MM.1S (cell line): ENCODE measurements at regions not wholly inside any gene's neighbourhood (a gene's known extent, or its start where the extent isn't known, plus 50 kb on each side); places are given as distances from the start of the nearest gene placed in this dataset.

Experiments
- DNase-seq: peaks from one replicate; pipeline ENCODE4 v3.0.0-alpha.2; 2015
- H2AFZ ChIP-seq: fragments of 300-600 bp; sonication (generic); 2 replicates; pipeline ENCODE4 v1.6.0; 2016; ENCODE audit warnings: antibody characterized with exemption, low read length
- H3F3A ChIP-seq: fragments of 300-600 bp; sonication (generic); 2 replicates; pipeline ENCODE4 v1.6.1; 2016; ENCODE audit warnings: mild to moderate bottlenecking, antibody characterized with exemption, low read length, moderate library complexity, mixed read lengths; ENCODE audit not compliant: insufficient read depth
- H3K27ac ChIP-seq: fragments of 300-600 bp; sonication (generic); 2 replicates; pipeline ENCODE4 v1.5.1; 2016; ENCODE audit warnings: mild to moderate bottlenecking, low read length
- H3K27me3 ChIP-seq: fragments of 300-600 bp; sonication (generic); replicated peaks from 2 replicates; pipeline ENCODE4 v1.6.0; 2016; ENCODE audit warnings: low read length; ENCODE audit not compliant: insufficient read depth
- H3K36me3 ChIP-seq: fragments of 300-600 bp; sonication (generic); replicated peaks from 2 replicates; pipeline ENCODE4 v1.6.1; 2016; ENCODE audit warnings: mild to moderate bottlenecking, low read length, mixed read lengths; ENCODE audit not compliant: insufficient read depth
- H3K4me1 ChIP-seq: fragments of 300-600 bp; sonication (generic); 2 replicates; pipeline ENCODE4 v1.6.1; 2016; ENCODE audit warnings: low read length, mixed read lengths
- H3K4me2 ChIP-seq: fragments of 300-600 bp; sonication (generic); 2 replicates; pipeline ENCODE4 v1.6.0; 2016; ENCODE audit warnings: low read depth, low read length
- H3K4me3 ChIP-seq: fragments of 300-600 bp; sonication (generic); 2 replicates; pipeline ENCODE4 v1.5.1; 2016; ENCODE audit warnings: low read length, mixed read lengths
- H3K79me2 ChIP-seq: fragments of 300-600 bp; sonication (generic); 2 replicates; pipeline ENCODE4 v1.6.1; 2016; ENCODE audit warnings: mixed run types, low read length, mixed read lengths
- H3K9ac ChIP-seq: fragments of 300-600 bp; sonication (generic); 2 replicates; pipeline ENCODE4 v1.6.1; 2016; ENCODE audit warnings: low read length, mixed read lengths
- H3K9me2 ChIP-seq: fragments of 300-600 bp; sonication (generic); replicated peaks from 2 replicates; pipeline ENCODE4 v1.6.1; 2016; ENCODE audit warnings: mild to moderate bottlenecking, low read length, mixed read lengths; ENCODE audit not compliant: insufficient read depth
- H3K9me3 ChIP-seq: fragments of 300-600 bp; sonication (generic); replicated peaks from 2 replicates; pipeline ENCODE4 v1.6.1; 2016; ENCODE audit warnings: mild to moderate bottlenecking, low read length, mixed read lengths; ENCODE audit not compliant: insufficient read depth
- H4K20me1 ChIP-seq: fragments of 300-600 bp; sonication (generic); 2 replicates; pipeline ENCODE4 v1.6.1; 2016; ENCODE audit warnings: mild to moderate bottlenecking, low read length, moderate library complexity, mixed read lengths; ENCODE audit not compliant: insufficient read depth
- CTCF ChIP-seq: fragments of 300-600 bp; sonication (generic); IDR thresholded peaks from 2 replicates; pipeline ENCODE4 v1.5.1; 2016; ENCODE audit warnings: antibody characterized with exemption, low read length, mixed read lengths
- EZH2 ChIP-seq: fragments of 300-600 bp; sonication (generic); optimal IDR thresholded peaks from 2 replicates; pipeline ENCODE3; 2017; ENCODE audit warnings: low read depth, mild to moderate bottlenecking, antibody characterized with exemption, low read length, mixed read lengths
- EZH2phosphoT487 ChIP-seq: fragments of 300-600 bp; sonication (generic); IDR thresholded peaks from 2 replicates; pipeline ENCODE4 v1.6.1; 2018; ENCODE audit warnings: antibody characterized with exemption, low read length

GRCh38 chr11:129724866-129725265 lies 90.8 kb upstream of the TMEM45B start:
- Histone ChIP-seq H3K27me3 (no peaks in the 10 kb centered on the region), H3K4me1 (no peaks in the 10 kb centered on the region), H4K20me1 (no peaks in the 10 kb centered on the region), H3K9me3 (no peaks in the 10 kb centered on the region), H3K79me2 (no peaks in the 10 kb centered on the region), H3K27ac (no peak overlapping the region), H3K4me2 (no peak overlapping the region), H3K4me3 (no peak overlapping the region), H3K9me2 (no peaks in the 10 kb centered on the region), H3K9ac (no peak overlapping the region), H2AFZ (no peak overlapping the region), H3K36me3 (no peaks in the 10 kb centered on the region), H3F3A (no peaks in the 10 kb centered on the region)
- TF ChIP-seq EZH2, result no peak
- no peak for TF ChIP-seq EZH2phosphoT487
- no peak for TF ChIP-seq CTCF
- DNase-seq, result no peak

- no peaks in the 10 kb centered on the region for H3K79me2 ChIP-seq
- no peaks in the 10 kb centered on the region for H3F3A ChIP-seq
- no peak for DNase-seq
- no peaks in the 10 kb centered on the region for H3K36me3 ChIP-seq
- no peaks in the 10 kb centered on the region for H3K4me1 ChIP-seq
- no peaks in the 10 kb centered on the region for H3K9me2 ChIP-seq
- no peak overlapping the region for H3K9ac ChIP-seq
- no peak for TF ChIP-seq CTCF
- TF ChIP-seq EZH2phosphoT487, result no peak
- no peak for TF ChIP-seq EZH2
- no peaks in the 10 kb centered on the region for H4K20me1 ChIP-seq
- no peak overlapping the region for H3K4me2 ChIP-seq
- no peak overlapping the region for H3K27ac ChIP-seq
- no peaks in the 10 kb centered on the region for H3K9me3 ChIP-seq
- H3K27me3 ChIP-seq, result no peaks in the 10 kb centered on the region
- no peak overlapping the region for H3K4me3 ChIP-seq
- H2AFZ ChIP-seq, result no peak overlapping the region
Observed at GRCh38 chr11:129726179-129726578, 89.5 kb upstream of the TMEM45B start.

DNA sequence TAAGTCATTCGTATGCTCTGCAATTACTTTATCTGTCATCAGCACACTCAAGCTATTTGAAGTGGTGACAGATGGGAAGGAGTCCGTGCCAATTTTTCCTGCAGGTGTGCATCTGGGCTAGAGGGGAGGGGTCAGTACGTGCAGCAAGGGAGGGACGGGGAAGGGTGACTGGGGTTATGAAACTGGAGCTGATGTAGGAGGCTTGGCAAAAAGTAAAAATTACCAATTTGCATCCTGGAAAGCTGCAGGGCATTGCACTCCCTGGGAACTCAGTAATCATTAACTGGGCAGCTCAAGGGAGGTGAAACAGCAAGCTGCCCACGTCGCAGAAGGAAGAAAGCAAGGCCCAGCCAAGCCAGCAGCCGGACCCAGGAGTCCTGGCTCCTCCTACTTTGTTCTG lies 87.1 kb upstream of the TMEM45B start:
- no peaks in the 10 kb centered on the region for H3K9me2 ChIP-seq
- DNase-seq, result no peak
- no peak overlapping the region for H3K4me2 ChIP-seq
- H3K9me3 ChIP-seq, result no peaks in the 10 kb centered on the region
- no peaks in the 10 kb centered on the region for H3K79me2 ChIP-seq
- no peaks in the 10 kb centered on the region for H3K36me3 ChIP-seq
- H2AFZ ChIP-seq, result no peak overlapping the region
- no peaks in the 10 kb centered on the region for H3F3A ChIP-seq
- no peaks in the 10 kb centered on the region for H3K27me3 ChIP-seq
- TF ChIP-seq EZH2phosphoT487 (no peak), EZH2 (no peak)
- H3K4me3 ChIP-seq, result no peak overlapping the region
- no peaks in the 10 kb centered on the region for H4K20me1 ChIP-seq
- no peaks in the 10 kb centered on the region for H3K4me1 ChIP-seq
- H3K27ac ChIP-seq, result no peak overlapping the region
- H3K9ac ChIP-seq, result no peak overlapping the region

GRCh38 chr11:129729216-129729615 lies 86.4 kb upstream of the TMEM45B start:
- no peak for DNase-seq
- Histone ChIP-seq H3K79me2 (no peaks in the 10 kb centered on the region), H3K9me2 (no peaks in the 10 kb centered on the region), H3K9me3 (no peaks in the 10 kb centered on the region), H3K4me1 (no peaks in the 10 kb centered on the region), H3K4me3 (no peak overlapping the region), H3K27me3 (no peaks in the 10 kb centered on the region), H3K27ac (no peak overlapping the region), H4K20me1 (no peaks in the 10 kb centered on the region), H3K4me2 (no peak overlapping the region), H2AFZ (no peak overlapping the region), H3K36me3 (no peaks in the 10 kb centered on the region), H3K9ac (no peak overlapping the region), H3F3A (no peaks in the 10 kb centered on the region)
- TF ChIP-seq EZH2phosphoT487 (no peak), CTCF (no peak), EZH2 (no peak)
